Mucosa of descending colon (tissue), 3 donors: ENCODE measurements at regions not wholly inside any gene's neighbourhood (a gene's known extent, or its start where the extent isn't known, plus 50 kb on each side); places are given as distances from the start of the nearest gene placed in this dataset.
A peak's percentile ranks its signal among the peaks of the same experiment; 100 is the strongest.

Experiments used
- ATAC-seq: fragments of 200-7000 bp; cut with Tn5 transposase; one replicate; pipeline ENCODE4 v1.9.1; 2020; ENCODE audit warnings: mild to moderate bottlenecking, moderate library complexity
- DNase-seq, 3 donors: peaks; one replicate each; pipeline ENCODE4 v3.0.0-alpha.2; 2020
- H3K36me3 ChIP-seq: fragments of 200-600 bp; one replicate; pipeline ENCODE4 v1.8.0; 2021; ENCODE audit warnings: low read depth, mild to moderate bottlenecking
- H3K4me1 ChIP-seq: fragments of 200-600 bp; one replicate; pipeline ENCODE4 v1.8.0; 2021; ENCODE audit warnings: low read depth, mild to moderate bottlenecking
- H3K4me3 ChIP-seq: fragments of 200-600 bp; one replicate; pipeline ENCODE4 v1.8.0; 2021; ENCODE audit warnings: mild to moderate bottlenecking
- H3K9me3 ChIP-seq: fragments of 200-600 bp; one replicate; pipeline ENCODE4 v1.8.0; 2021; ENCODE audit warnings: mild to moderate bottlenecking
- CTCF ChIP-seq: fragments of 200-600 bp; IDR thresholded peaks from one replicate; pipeline ENCODE4 v1.8.0; 2022; ENCODE audit warnings: antibody characterized with exemption, mild to moderate bottlenecking
- intact Hi-C, 2 donors: fragments of 100-400 bp; cut with DNase I in 1 of 2; cut with micrococcal nuclease in 1 of 2; formaldehyde crosslinking; loops; one replicate each; pipeline versions ENCODE4 v1.11.0 to v1.11.1; 2022; cut with DNase I, micrococcal nuclease
- donor health status: DM: no; HTN: no; CAD: no; lungs with moderate emphysema.
- donor health status: DM: no; HTN: no; CAD: no.
- donor health status: DM: no; HTN: yes; CAD: no.

- H3K36me3 ChIP-seq = no peaks in the 10 kb centered on the region
- no peaks in the 10 kb centered on the region for H3K4me1 ChIP-seq
- ATAC-seq (no peak), DNase-seq (no peak)
- no peak overlapping the region for H3K4me3 ChIP-seq
- no peaks in the 10 kb centered on the region for H3K9me3 ChIP-seq
- no peak for TF ChIP-seq CTCF
- intact Hi-C loops = no loop called here
Measured at GRCh38 chr10:52631146-52631545, 141.4 kb downstream of the MBL2 start.

GRCh38 chr10:52631648-52632047, 140.9 kb downstream of the MBL2 start:
- DNase-seq (no peak), ATAC-seq (no peak)
- Histone ChIP-seq H3K9me3 (no peaks in the 10 kb centered on the region), H3K4me1 (no peaks in the 10 kb centered on the region), H3K4me3 (no peak overlapping the region), H3K36me3 (no peaks in the 10 kb centered on the region)
- no peak for TF ChIP-seq CTCF
- intact Hi-C loops = no loop called here

GRCh38 chr10:52632591-52632990, 140.0 kb downstream of the MBL2 start:
- ATAC-seq (peak; percentile 61), DNase-seq (no peak)
- H3K9me3 ChIP-seq = no peaks in the 10 kb centered on the region
- H3K36me3 ChIP-seq = no peaks in the 10 kb centered on the region
- H3K4me3 ChIP-seq = no peak overlapping the region
- H3K4me1 ChIP-seq = peaks cover 2% of the 10 kb centered on the region
- intact Hi-C loops = no loop called here
- no peak for TF ChIP-seq CTCF

DNA sequence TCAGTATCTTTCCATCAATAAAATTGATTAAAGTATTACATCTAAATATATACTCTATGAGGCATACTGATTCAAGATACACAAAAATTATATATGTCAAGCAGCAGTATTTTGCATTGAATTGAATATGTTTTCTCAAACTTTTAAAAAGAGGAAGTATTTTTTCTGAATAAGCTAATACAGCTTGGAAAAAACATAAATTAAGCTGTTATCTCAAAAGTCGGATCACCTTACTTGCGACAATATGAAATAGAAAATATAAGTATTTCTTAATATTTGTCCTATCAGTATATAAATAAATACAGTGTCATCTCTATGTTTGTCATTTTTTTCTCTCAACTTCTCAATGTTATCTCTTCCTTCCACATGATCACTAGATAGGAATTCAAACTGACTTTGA, 139.3 kb downstream of the MBL2 start:
- TF ChIP-seq CTCF = no peak
- no peaks in the 10 kb centered on the region for H3K9me3 ChIP-seq
- intact Hi-C loops = no loop called here
- no peak overlapping the region for H3K4me3 ChIP-seq
- no peaks in the 10 kb centered on the region for H3K36me3 ChIP-seq
- H3K4me1 ChIP-seq = peaks cover 6% of the 10 kb centered on the region
- ATAC-seq (no peak), DNase-seq (no peak)

- Histone ChIP-seq H3K4me3 (no peak overlapping the region), H3K9me3 (no peaks in the 10 kb centered on the region), H3K4me1 (peaks cover 6% of the 10 kb centered on the region), H3K36me3 (no peaks in the 10 kb centered on the region)
- no peak for ATAC-seq
- intact Hi-C loops = no loop called here
- no peak for TF ChIP-seq CTCF
- no peak for DNase-seq
Measured at GRCh38 chr10:52635651-52636050, 136.9 kb downstream of the MBL2 start.

GRCh38 chr10:52636874-52637273, 135.7 kb downstream of the MBL2 start:
- no peak for DNase-seq
- Histone ChIP-seq H3K9me3 (no peaks in the 10 kb centered on the region), H3K4me1 (peaks cover 6% of the 10 kb centered on the region), H3K36me3 (no peaks in the 10 kb centered on the region), H3K4me3 (no peak overlapping the region)
- no peak for TF ChIP-seq CTCF
- intact Hi-C loops = no loop called here
- ATAC-seq = no peak
